Neural cell (in vitro differentiated cells): ENCODE measurements at regions not wholly inside any gene's neighbourhood (a gene's known extent, or its start where the extent isn't known, plus 50 kb on each side); places are given as distances from the start of the nearest gene placed in this dataset.

Source experiments
- EP300 ChIP-seq: fragments of 450-650 bp; conservative IDR thresholded peaks from 2 replicates; pipeline ENCODE4 v1.6.1; 2014; ENCODE audit warnings: antibody characterized with exemption, mild to moderate bottlenecking, moderate library complexity; ENCODE audit not compliant: poor library complexity, severe bottlenecking
- EZH2 ChIP-seq: fragments of 200-600, 300-800 bp; shearing (Covaris generic), sonication (generic); IDR thresholded peaks from 2 replicates; pipeline ENCODE4 v1.6.1; 2014; ENCODE audit warnings: antibody characterized with exemption, low read length, borderline replicate concordance, mild to moderate bottlenecking; ENCODE audit not compliant: insufficient read depth, poor library complexity, severe bottlenecking
- MXI1 ChIP-seq: fragments of 450-650 bp; conservative IDR thresholded peaks from 2 replicates; pipeline ENCODE4 v1.6.1; 2014; ENCODE audit warnings: antibody characterized with exemption, mild to moderate bottlenecking; ENCODE audit not compliant: poor library complexity, severe bottlenecking
- POLR2AphosphoS5 ChIP-seq: IDR thresholded peaks from 2 replicates; pipeline ENCODE4 v1.6.1; 2012
- RAD21 ChIP-seq: fragments of 450-650 bp; conservative IDR thresholded peaks from 2 replicates; pipeline ENCODE4 v1.6.1; 2014; ENCODE audit warnings: antibody characterized with exemption, mild to moderate bottlenecking, moderate library complexity
- SMC3 ChIP-seq: fragments of 450-650 bp; conservative IDR thresholded peaks from 2 replicates; pipeline ENCODE4 v1.6.1; 2014; ENCODE audit warnings: antibody characterized with exemption, mild to moderate bottlenecking, moderate library complexity; ENCODE audit not compliant: poor library complexity
- TAF1 ChIP-seq: IDR thresholded peaks from 2 replicates; pipeline ENCODE4 v1.6.1; 2012; ENCODE audit warnings: low read depth
- TF ChIP-seq, protein P1 (sequence below): fragments of 450-650 bp; IDR thresholded peaks from 2 replicates; pipeline ENCODE4 v1.5.1; 2014; ENCODE audit warnings: antibody characterized with exemption, mild to moderate bottlenecking, moderate library complexity; ENCODE audit not compliant: poor library complexity, severe bottlenecking

DNA sequence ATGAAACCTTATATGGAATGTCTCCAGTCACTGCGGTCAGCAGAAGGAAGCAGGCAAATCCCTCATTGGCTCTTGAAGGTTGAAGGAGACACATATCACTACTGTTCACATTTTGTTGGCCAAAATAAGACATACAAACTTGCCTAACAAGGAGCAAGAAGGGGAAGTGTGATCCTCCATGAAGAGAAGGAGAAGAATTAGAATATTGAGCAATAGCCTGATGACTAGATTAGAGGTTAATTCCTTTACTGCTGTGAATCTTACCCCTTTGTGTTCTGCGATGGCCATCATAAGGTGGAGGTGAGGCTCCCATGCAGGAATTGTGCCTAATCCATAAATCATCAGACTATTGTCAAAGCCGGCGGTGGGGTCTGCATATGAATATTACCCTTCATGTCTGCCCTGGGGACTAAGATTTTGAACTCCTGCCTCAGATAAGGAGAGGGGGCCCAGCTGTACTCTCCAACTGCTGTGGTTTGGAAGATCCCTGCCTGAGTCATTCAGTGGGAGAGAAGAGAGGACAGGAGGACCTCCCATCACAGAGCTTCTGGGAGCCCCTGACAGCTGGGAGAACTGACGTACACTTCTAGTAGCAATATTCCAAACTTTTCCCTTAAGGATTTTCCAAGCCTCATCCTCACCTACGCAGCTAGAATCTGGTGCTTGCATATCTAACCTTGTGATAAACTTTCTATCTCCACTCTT is 398.5 kb downstream of the REEP3 start:
- TF ChIP-seq POLR2AphosphoS5, result no peak
- TF ChIP-seq, protein P1, sequence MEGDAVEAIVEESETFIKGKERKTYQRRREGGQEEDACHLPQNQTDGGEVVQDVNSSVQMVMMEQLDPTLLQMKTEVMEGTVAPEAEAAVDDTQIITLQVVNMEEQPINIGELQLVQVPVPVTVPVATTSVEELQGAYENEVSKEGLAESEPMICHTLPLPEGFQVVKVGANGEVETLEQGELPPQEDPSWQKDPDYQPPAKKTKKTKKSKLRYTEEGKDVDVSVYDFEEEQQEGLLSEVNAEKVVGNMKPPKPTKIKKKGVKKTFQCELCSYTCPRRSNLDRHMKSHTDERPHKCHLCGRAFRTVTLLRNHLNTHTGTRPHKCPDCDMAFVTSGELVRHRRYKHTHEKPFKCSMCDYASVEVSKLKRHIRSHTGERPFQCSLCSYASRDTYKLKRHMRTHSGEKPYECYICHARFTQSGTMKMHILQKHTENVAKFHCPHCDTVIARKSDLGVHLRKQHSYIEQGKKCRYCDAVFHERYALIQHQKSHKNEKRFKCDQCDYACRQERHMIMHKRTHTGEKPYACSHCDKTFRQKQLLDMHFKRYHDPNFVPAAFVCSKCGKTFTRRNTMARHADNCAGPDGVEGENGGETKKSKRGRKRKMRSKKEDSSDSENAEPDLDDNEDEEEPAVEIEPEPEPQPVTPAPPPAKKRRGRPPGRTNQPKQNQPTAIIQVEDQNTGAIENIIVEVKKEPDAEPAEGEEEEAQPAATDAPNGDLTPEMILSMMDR, result no peak
- no peak for TF ChIP-seq RAD21
- no peak for TF ChIP-seq EZH2
- no peak for TF ChIP-seq TAF1
- no peak for TF ChIP-seq EP300
- TF ChIP-seq MXI1, result no peak
- no peak for TF ChIP-seq SMC3
